Osteocyte (in vitro differentiated cells): ENCODE measurements at regions not wholly inside any gene's neighbourhood (a gene's known extent, or its start where the extent isn't known, plus 50 kb on each side); places are given as distances from the start of the nearest gene placed in this dataset.

Experiments used
- DNase-seq: peaks from one replicate; pipeline ENCODE4 v3.0.0; 2021; ENCODE audit warnings: mixed read lengths; ENCODE audit not compliant: unreplicated experiment; ENCODE audit errors: extremely low spot score
- H3K27ac Mint-ChIP-seq: one replicate; pipeline ENCODE4 v1.8.0; 2021; ENCODE audit warnings: mild to moderate bottlenecking, mixed read lengths; ENCODE audit not compliant: unreplicated experiment
- H3K27me3 Mint-ChIP-seq: one replicate; pipeline ENCODE4 v1.8.0; 2021; ENCODE audit warnings: mixed read lengths; ENCODE audit not compliant: unreplicated experiment
- H3K36me3 Mint-ChIP-seq: one replicate; pipeline ENCODE4 v1.8.0; 2021; ENCODE audit warnings: mixed read lengths; ENCODE audit not compliant: unreplicated experiment
- H3K4me1 Mint-ChIP-seq: one replicate; pipeline ENCODE4 v1.8.0; 2021; ENCODE audit warnings: mixed read lengths; ENCODE audit not compliant: unreplicated experiment
- H3K4me3 Mint-ChIP-seq: one replicate; pipeline ENCODE4 v1.8.0; 2021; ENCODE audit warnings: mild to moderate bottlenecking, moderate library complexity, mixed read lengths; ENCODE audit not compliant: unreplicated experiment
- H3K9me3 Mint-ChIP-seq: one replicate; pipeline ENCODE4 v1.8.0; 2021; ENCODE audit warnings: mixed read lengths; ENCODE audit not compliant: unreplicated experiment
- CTCF ChIP-seq: fragments of 200-600 bp; sonication (generic); IDR thresholded peaks from 2 replicates; pipeline ENCODE4 v1.5.0; 2021; ENCODE audit warnings: antibody characterized with exemption, mild to moderate bottlenecking, moderate library complexity

DNA sequence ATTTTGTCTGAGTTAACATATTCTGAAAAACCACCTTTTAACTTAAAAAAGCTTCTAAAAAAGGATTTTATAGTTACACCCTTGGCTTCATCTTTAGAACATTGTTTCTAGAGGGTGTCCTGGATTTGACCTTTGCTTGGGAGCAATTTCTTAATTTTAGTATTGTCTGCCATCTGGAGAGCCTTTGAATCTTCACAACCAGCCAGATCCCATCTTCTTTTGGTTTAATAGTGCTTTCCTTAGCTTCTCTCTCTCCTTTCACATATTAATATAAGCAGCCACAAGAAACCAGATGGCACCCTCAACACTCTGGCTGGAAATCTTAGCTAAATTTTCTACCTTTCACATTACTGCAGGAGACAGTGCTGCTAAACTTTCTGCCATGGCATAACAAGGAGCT is 76.5 kb upstream of the TSPAN2 start:
- Mint-ChIP-seq H3K36me3 (no peaks in the 10 kb centered on the region), H3K4me3 (no peak overlapping the region), H3K27ac (no peak overlapping the region), H3K27me3 (no peaks in the 10 kb centered on the region), H3K9me3 (peaks cover 6% of the 10 kb centered on the region), H3K4me1 (peaks cover 44% of the 10 kb centered on the region)
- no peak for TF ChIP-seq CTCF
- DNase-seq = no peak

GRCh38 chr1:115164940-115165705 is 75.8 kb upstream of the TSPAN2 start:
- Mint-ChIP-seq H3K27ac (no peak overlapping the region), H3K27me3 (no peaks in the 10 kb centered on the region), H3K9me3 (peaks cover 6% of the 10 kb centered on the region), H3K4me1 (peaks cover 38% of the 10 kb centered on the region), H3K4me3 (no peak overlapping the region), H3K36me3 (no peaks in the 10 kb centered on the region)
- no peak for DNase-seq
- no peak for TF ChIP-seq CTCF

DNA sequence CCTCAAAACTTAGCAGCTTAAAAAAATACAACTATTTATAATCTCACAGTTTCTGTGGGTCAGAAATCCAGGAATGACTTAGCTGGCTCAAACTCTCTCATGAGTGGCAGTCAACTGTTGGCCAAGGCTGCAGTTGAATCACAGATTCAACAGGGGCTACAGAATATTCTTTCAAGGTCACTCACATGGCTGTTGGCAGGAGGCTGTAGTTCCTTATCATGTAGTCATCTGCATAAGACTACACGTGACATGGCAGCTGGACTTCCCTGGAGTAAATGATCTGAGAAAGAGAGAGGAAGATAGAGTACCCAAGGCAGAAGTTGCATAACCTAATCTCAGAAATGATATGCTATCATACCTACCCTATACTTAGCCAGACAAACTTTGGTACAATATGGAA is 75.2 kb upstream of the TSPAN2 start:
- Mint-ChIP-seq H3K4me3 (no peak overlapping the region), H3K27me3 (no peaks in the 10 kb centered on the region), H3K9me3 (peaks cover 6% of the 10 kb centered on the region), H3K36me3 (no peaks in the 10 kb centered on the region), H3K4me1 (peaks cover 31% of the 10 kb centered on the region), H3K27ac (no peak overlapping the region)
- no peak for DNase-seq
- TF ChIP-seq CTCF = no peak

- Mint-ChIP-seq H3K4me1 (peaks cover 25% of the 10 kb centered on the region), H3K9me3 (peaks cover 6% of the 10 kb centered on the region), H3K36me3 (no peaks in the 10 kb centered on the region), H3K27ac (no peak overlapping the region), H3K27me3 (no peaks in the 10 kb centered on the region), H3K4me3 (no peak overlapping the region)
- no peak for DNase-seq
- TF ChIP-seq CTCF = no peak
Measured at GRCh38 chr1:115160728-115161127, 71.4 kb upstream of the TSPAN2 start.

- H3K4me3 Mint-ChIP-seq = no peak overlapping the region
- no peaks in the 10 kb centered on the region for H3K27me3 Mint-ChIP-seq
- no peak overlapping the region for H3K27ac Mint-ChIP-seq
- no peaks in the 10 kb centered on the region for H3K36me3 Mint-ChIP-seq
- peaks cover 25% of the 10 kb centered on the region for H3K4me1 Mint-ChIP-seq
- H3K9me3 Mint-ChIP-seq = peaks cover 5% of the 10 kb centered on the region
- no peak for TF ChIP-seq CTCF
- DNase-seq = no peak
Measured at GRCh38 chr1:115159958-115160357, 70.7 kb upstream of the TSPAN2 start.
